Erythroblast (primary cell): ENCODE measurements at regions not wholly inside any gene's neighbourhood (a gene's known extent, or its start where the extent isn't known, plus 50 kb on each side); places are given as distances from the start of the nearest gene placed in this dataset.

Experiments
- GATA1 ChIP-seq: IDR thresholded peaks from 2 replicates; pipeline ENCODE4 v1.6.1; 2011; ENCODE audit warnings: low read depth, mild to moderate bottlenecking, control low read depth, low read length, moderate library complexity
- POLR2A ChIP-seq: IDR thresholded peaks from 2 replicates; pipeline ENCODE4 v1.6.1; 2011; ENCODE audit warnings: mild to moderate bottlenecking, low read length

DNA sequence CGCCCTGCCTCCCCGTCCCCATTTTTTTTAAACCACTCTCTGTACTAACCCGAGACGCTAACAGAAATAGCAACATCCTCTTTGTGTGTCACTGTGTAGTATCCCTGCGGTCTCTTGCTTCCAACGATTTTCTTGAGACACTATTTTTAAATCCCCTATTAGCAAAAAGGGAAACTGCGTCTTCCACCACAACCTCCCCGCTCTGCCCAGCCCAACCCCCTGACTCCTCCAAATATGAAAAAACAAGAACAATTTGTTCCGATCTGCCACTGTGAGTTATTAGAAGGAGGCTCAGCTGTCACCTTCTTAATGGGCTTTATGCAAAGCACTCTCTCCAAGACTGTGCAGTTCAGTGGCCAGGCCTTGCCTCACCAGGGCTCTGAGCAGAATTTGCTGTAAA lies 76.3 kb downstream of the MAP1LC3B2 start:
- TF ChIP-seq POLR2A (no peak), GATA1 (no peak)
